IPS-18a (cell line): ENCODE measurements at regions not wholly inside any gene's neighbourhood (a gene's known extent, or its start where the extent isn't known, plus 50 kb on each side); places are given as distances from the start of the nearest gene placed in this dataset.

Experiments used
- H3K27ac ChIP-seq: one replicate; pipeline ENCODE4 v1.5.1; 2013; ENCODE audit warnings: low read length
- H3K27me3 ChIP-seq: one replicate; pipeline ENCODE4 v1.6.1; 2013; ENCODE audit warnings: mild to moderate bottlenecking, low read length; ENCODE audit not compliant: control insufficient read depth, insufficient read depth
- H3K36me3 ChIP-seq: one replicate; pipeline ENCODE4 v1.6.1; 2013; ENCODE audit warnings: low read depth, low read length; ENCODE audit not compliant: control insufficient read depth
- H3K4me1 ChIP-seq: one replicate; pipeline ENCODE4 v1.6.1; 2013; ENCODE audit warnings: low read depth, low read length; ENCODE audit not compliant: control insufficient read depth
- H3K4me3 ChIP-seq: one replicate; pipeline ENCODE4 v1.5.1; 2013; ENCODE audit warnings: low read length
- H3K9ac ChIP-seq: one replicate; pipeline ENCODE4 v1.6.1; 2013; ENCODE audit warnings: mild to moderate bottlenecking, low read length, moderate library complexity
- H3K9me3 ChIP-seq: one replicate; pipeline ENCODE4 v1.6.1; 2013; ENCODE audit warnings: low read depth, low read length; ENCODE audit not compliant: control insufficient read depth

- no peak overlapping the region for H3K27ac ChIP-seq
- H3K36me3 ChIP-seq = no peaks in the 10 kb centered on the region
- H3K4me1 ChIP-seq = no peaks in the 10 kb centered on the region
- H3K27me3 ChIP-seq = no peaks in the 10 kb centered on the region
- no peak overlapping the region for H3K4me3 ChIP-seq
- no peaks in the 10 kb centered on the region for H3K9me3 ChIP-seq
- H3K9ac ChIP-seq = no peak overlapping the region
Measured at GRCh38 chr13:67803118-67803517, 573.0 kb upstream of the PCDH9 start.

- Histone ChIP-seq H3K4me1 (no peaks in the 10 kb centered on the region), H3K9me3 (no peaks in the 10 kb centered on the region), H3K27me3 (no peaks in the 10 kb centered on the region), H3K4me3 (no peak overlapping the region), H3K36me3 (no peaks in the 10 kb centered on the region), H3K9ac (no peak overlapping the region), H3K27ac (no peak overlapping the region)
Measured at GRCh38 chr13:67792151-67792676, 562.1 kb upstream of the PCDH9 start.

- no peaks in the 10 kb centered on the region for H3K36me3 ChIP-seq
Measured at GRCh38 chr13:67791047-67791446, 560.9 kb upstream of the PCDH9 start.

GRCh38 chr13:67776151-67776550 lies 546.0 kb upstream of the PCDH9 start:
- Histone ChIP-seq H3K4me1 (no peaks in the 10 kb centered on the region), H3K27me3 (no peaks in the 10 kb centered on the region), H3K4me3 (no peak overlapping the region), H3K27ac (no peak overlapping the region), H3K36me3 (no peaks in the 10 kb centered on the region), H3K9ac (no peak overlapping the region), H3K9me3 (no peaks in the 10 kb centered on the region)

More at GRCh38 chr13:67791047-67791446, 560.9 kb upstream of the PCDH9 start:
- Histone ChIP-seq H3K4me1 (no peaks in the 10 kb centered on the region), H3K9ac (no peak overlapping the region), H3K9me3 (no peaks in the 10 kb centered on the region), H3K4me3 (no peak overlapping the region), H3K27ac (no peak overlapping the region), H3K27me3 (no peaks in the 10 kb centered on the region)

- Histone ChIP-seq H3K27ac (no peak overlapping the region), H3K36me3 (no peaks in the 10 kb centered on the region), H3K9me3 (no peaks in the 10 kb centered on the region), H3K27me3 (no peaks in the 10 kb centered on the region), H3K4me3 (no peak overlapping the region), H3K4me1 (no peaks in the 10 kb centered on the region), H3K9ac (no peak overlapping the region)
Measured at GRCh38 chr13:67775359-67775758, 545.2 kb upstream of the PCDH9 start.

- Histone ChIP-seq H3K4me1 (no peaks in the 10 kb centered on the region), H3K4me3 (no peak overlapping the region), H3K27me3 (no peaks in the 10 kb centered on the region), H3K27ac (no peak overlapping the region), H3K9ac (no peak overlapping the region), H3K9me3 (no peaks in the 10 kb centered on the region), H3K36me3 (no peaks in the 10 kb centered on the region)
Measured at GRCh38 chr13:67772807-67773453, 542.8 kb upstream of the PCDH9 start.

GRCh38 chr13:67771106-67771505 lies 541.0 kb upstream of the PCDH9 start:
- Histone ChIP-seq H3K27ac (no peak overlapping the region), H3K4me3 (no peak overlapping the region), H3K9ac (no peak overlapping the region), H3K9me3 (no peaks in the 10 kb centered on the region), H3K27me3 (no peaks in the 10 kb centered on the region), H3K4me1 (no peaks in the 10 kb centered on the region), H3K36me3 (no peaks in the 10 kb centered on the region)

GRCh38 chr13:67769987-67770341 lies 539.8 kb upstream of the PCDH9 start:
- H3K27me3 ChIP-seq = no peaks in the 10 kb centered on the region

GRCh38 chr13:67769063-67769986 lies 539.2 kb upstream of the PCDH9 start:
- Histone ChIP-seq H3K9me3 (no peaks in the 10 kb centered on the region), H3K4me1 (no peaks in the 10 kb centered on the region), H3K36me3 (no peaks in the 10 kb centered on the region), H3K4me3 (no peak overlapping the region), H3K27ac (no peak overlapping the region), H3K27me3 (no peaks in the 10 kb centered on the region), H3K9ac (no peak overlapping the region)

More at GRCh38 chr13:67769987-67770341, 539.8 kb upstream of the PCDH9 start:
- Histone ChIP-seq H3K27ac (no peak overlapping the region), H3K9me3 (no peaks in the 10 kb centered on the region), H3K4me3 (no peak overlapping the region), H3K4me1 (no peaks in the 10 kb centered on the region), H3K9ac (no peak overlapping the region), H3K36me3 (no peaks in the 10 kb centered on the region)

GRCh38 chr13:67763984-67764383 lies 533.8 kb upstream of the PCDH9 start:
- Histone ChIP-seq H3K36me3 (no peaks in the 10 kb centered on the region), H3K9me3 (no peaks in the 10 kb centered on the region), H3K9ac (no peak overlapping the region), H3K27ac (no peak overlapping the region), H3K27me3 (no peaks in the 10 kb centered on the region), H3K4me3 (no peak overlapping the region), H3K4me1 (peaks cover 9% of the 10 kb centered on the region)

GRCh38 chr13:67763384-67763783 lies 533.2 kb upstream of the PCDH9 start:
- no peaks in the 10 kb centered on the region for H3K27me3 ChIP-seq

More at GRCh38 chr13:67763384-67763783, 533.2 kb upstream of the PCDH9 start:
- H3K9ac ChIP-seq = no peak overlapping the region
- no peaks in the 10 kb centered on the region for H3K9me3 ChIP-seq
- H3K4me1 ChIP-seq = peaks cover 9% of the 10 kb centered on the region
- H3K36me3 ChIP-seq = no peaks in the 10 kb centered on the region
- H3K4me3 ChIP-seq = no peak overlapping the region
- no peak overlapping the region for H3K27ac ChIP-seq
